ENCODE measurements at regions not wholly inside any gene's neighbourhood (a gene's known extent, or its start where the extent isn't known, plus 50 kb on each side); places are given as distances from the start of the nearest gene placed in this dataset.
A peak's percentile ranks its signal among the peaks of the same experiment; 100 is the strongest.

DNA sequence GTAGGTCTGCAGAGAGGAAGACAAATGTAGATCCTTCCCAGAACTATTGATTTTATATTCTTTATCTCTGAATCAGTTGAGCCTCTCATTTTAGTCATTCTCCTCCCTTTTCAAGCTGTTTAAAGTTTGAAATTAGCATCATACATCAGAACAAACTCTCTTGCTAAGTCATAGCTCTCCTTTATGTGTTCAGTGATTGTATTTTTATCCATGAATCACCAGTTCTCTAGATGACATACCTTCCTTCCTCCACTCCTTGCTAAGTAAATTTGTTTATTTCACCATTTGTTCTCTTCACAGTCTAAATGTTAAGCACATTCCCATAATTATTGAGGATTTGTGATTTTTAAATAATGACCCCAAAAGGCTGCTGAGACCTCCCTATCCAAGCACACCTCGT, 63.5 kb upstream of the RAPGEF4 start:
- H3K9me3 ChIP-seq = no peaks in the 10 kb centered on the region
- no peaks in the 10 kb centered on the region for H3K36me3 ChIP-seq
- TF ChIP-seq, protein P1, sequence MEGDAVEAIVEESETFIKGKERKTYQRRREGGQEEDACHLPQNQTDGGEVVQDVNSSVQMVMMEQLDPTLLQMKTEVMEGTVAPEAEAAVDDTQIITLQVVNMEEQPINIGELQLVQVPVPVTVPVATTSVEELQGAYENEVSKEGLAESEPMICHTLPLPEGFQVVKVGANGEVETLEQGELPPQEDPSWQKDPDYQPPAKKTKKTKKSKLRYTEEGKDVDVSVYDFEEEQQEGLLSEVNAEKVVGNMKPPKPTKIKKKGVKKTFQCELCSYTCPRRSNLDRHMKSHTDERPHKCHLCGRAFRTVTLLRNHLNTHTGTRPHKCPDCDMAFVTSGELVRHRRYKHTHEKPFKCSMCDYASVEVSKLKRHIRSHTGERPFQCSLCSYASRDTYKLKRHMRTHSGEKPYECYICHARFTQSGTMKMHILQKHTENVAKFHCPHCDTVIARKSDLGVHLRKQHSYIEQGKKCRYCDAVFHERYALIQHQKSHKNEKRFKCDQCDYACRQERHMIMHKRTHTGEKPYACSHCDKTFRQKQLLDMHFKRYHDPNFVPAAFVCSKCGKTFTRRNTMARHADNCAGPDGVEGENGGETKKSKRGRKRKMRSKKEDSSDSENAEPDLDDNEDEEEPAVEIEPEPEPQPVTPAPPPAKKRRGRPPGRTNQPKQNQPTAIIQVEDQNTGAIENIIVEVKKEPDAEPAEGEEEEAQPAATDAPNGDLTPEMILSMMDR (IDR thresholded peaks at IDR 0.05) = no peak
- TF ChIP-seq POLR2A (IDR thresholded peaks at IDR 0.05) = no peak
- DNase-seq = no peak
- no peak overlapping the region for H3K27ac ChIP-seq
- H3K4me1 ChIP-seq = no peaks in the 10 kb centered on the region
- H3K4me3 ChIP-seq (replicated peaks in 1 of 3) = no peak overlapping the region
- WGBS, 2 donors = 63 to 74% methylated on average over 1 of the region's 1 CpG
- intact Hi-C loops (cut with DNase I) = no loop called here
- no peaks in the 10 kb centered on the region for H3K27me3 ChIP-seq

DNA sequence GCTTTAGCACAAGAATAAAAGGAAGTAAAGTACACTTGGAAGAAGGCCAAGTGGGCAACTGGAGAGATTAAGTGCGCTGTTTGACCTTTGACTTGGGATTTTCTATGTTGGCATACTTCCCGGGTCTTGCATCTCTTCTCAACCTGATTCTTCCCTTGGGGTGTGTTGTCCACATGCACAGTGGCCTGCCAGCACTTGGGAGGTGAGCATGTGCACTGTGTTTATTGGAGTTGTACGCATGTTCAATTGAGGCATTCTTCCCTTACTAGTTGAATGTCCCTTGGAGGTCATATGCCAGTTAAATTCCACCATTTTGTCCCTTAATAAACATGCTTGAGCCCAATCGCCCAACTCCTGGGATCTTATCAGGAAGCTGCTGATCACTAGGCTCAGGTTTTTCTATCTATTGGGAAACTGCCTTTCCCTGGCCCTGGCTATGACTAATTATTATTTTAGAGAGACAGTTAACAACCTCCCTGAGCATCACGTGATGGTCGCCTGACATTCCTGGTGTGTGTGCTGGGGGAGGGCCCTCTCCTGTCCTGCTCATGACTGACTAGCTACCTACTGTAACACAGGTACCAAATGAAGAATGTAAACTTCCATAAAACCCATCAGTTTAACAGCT, 62.5 kb upstream of the RAPGEF4 start:
- WGBS, 2 donors = 77 to 88% methylated on average over 6 of the region's 6 CpGs
- no peaks in the 10 kb centered on the region for H3K36me3 ChIP-seq
- no peak overlapping the region for H3K27ac ChIP-seq
- H3K4me1 ChIP-seq = no peaks in the 10 kb centered on the region
- DNase-seq = peak; percentile 7 to 31
- no peaks in the 10 kb centered on the region for H3K9me3 ChIP-seq
- no peak overlapping the region for H3K4me3 ChIP-seq (replicated peaks in 1 of 3)
- no peaks in the 10 kb centered on the region for H3K27me3 ChIP-seq
- intact Hi-C loops (cut with DNase I) = no loop called here
- TF ChIP-seq, protein P1 (IDR thresholded peaks at IDR 0.05) = no peak
- TF ChIP-seq POLR2A (IDR thresholded peaks at IDR 0.05) = no peak

- H3K4me3 ChIP-seq (replicated peaks in 1 of 3) = no peak overlapping the region
Measured at GRCh38 chr2:172674034-172674967, 61.3 kb upstream of the RAPGEF4 start.

DNA sequence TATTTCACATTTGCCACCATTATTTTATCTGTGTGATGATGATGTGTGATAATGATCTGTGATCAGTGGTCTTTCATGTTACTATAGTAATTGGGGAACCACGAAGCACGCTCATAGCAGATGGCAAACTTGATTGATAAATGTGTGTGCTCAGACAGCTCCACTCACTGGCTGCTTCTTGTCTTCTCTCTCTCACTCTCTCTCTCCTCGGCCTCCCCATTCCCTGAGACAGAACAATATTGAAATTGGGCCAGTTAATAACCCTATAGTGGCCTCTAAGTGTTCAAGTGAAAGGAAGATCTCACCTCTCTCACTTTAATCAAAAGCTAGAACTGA, 60.7 kb upstream of the RAPGEF4 start:
- no peak for DNase-seq
- TF ChIP-seq, protein P1 (IDR thresholded peaks at IDR 0.05) = no peak
- TF ChIP-seq POLR2A (IDR thresholded peaks at IDR 0.05) = no peak
- Histone ChIP-seq H3K27me3 (no peaks in the 10 kb centered on the region), H3K36me3 (no peaks in the 10 kb centered on the region), H3K27ac (no peak overlapping the region), H3K9me3 (no peaks in the 10 kb centered on the region), H3K4me1 (no peaks in the 10 kb centered on the region), H3K4me3 (replicated peaks in 1 of 3) (no peak overlapping the region)
- 59 to 60% methylated on average over 3 of the region's 3 CpGs for WGBS, 2 donors
- intact Hi-C loops (cut with DNase I) = no loop called here

More at GRCh38 chr2:172674034-172674967, 61.3 kb upstream of the RAPGEF4 start:
- no peaks in the 10 kb centered on the region for H3K27me3 ChIP-seq
- TF ChIP-seq, protein P1 (IDR thresholded peaks at IDR 0.05) = peak in 3 of 6 experiments; percentile 29 to 76 (median 41)
- TF ChIP-seq POLR2A (IDR thresholded peaks at IDR 0.05) = no peak
- no peaks in the 10 kb centered on the region for H3K36me3 ChIP-seq
- intact Hi-C loops (cut with DNase I) = no loop called here
- H3K27ac ChIP-seq = no peak overlapping the region
- peak; percentile 26 to 51 for DNase-seq
- H3K4me1 ChIP-seq = no peaks in the 10 kb centered on the region
- no peaks in the 10 kb centered on the region for H3K9me3 ChIP-seq
- WGBS, 2 donors = 48 to 63% methylated on average over 36 to 39 of the region's 39 CpGs

DNA sequence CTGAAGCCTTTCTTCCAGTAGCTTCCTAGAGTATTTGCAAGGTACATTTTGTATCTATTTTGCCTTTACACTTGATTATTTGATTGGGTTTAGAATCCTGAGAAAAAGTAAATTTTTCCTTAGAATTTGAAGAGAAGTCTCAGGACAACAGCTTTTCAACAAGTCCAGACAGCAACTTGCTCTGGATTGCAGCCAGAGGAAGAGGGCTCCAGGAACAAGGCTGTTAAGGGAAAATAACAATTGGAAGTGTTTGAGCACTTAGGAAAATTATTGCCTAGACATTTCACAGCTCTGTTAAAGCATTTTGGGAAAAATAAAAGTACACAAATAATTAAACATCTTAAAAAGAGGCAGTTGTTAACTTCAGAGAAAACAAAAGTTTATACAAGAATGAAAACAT, 58.3 kb upstream of the RAPGEF4 start:
- DNase-seq = no peak
- no peaks in the 10 kb centered on the region for H3K36me3 ChIP-seq
- intact Hi-C loops (cut with DNase I) = no loop called here
- no peaks in the 10 kb centered on the region for H3K4me1 ChIP-seq
- no peak overlapping the region for H3K4me3 ChIP-seq (replicated peaks in 1 of 3)
- no peak for TF ChIP-seq POLR2A (IDR thresholded peaks at IDR 0.05)
- TF ChIP-seq, protein P1 (IDR thresholded peaks at IDR 0.05) = no peak
- H3K9me3 ChIP-seq = no peaks in the 10 kb centered on the region
- no peaks in the 10 kb centered on the region for H3K27me3 ChIP-seq
- no peak overlapping the region for H3K27ac ChIP-seq
